ENCODE measurements at regions not wholly inside any gene's neighbourhood (a gene's known extent, or its start where the extent isn't known, plus 50 kb on each side); places are given as distances from the start of the nearest gene placed in this dataset.

- WGBS, 2 experiments (ENCODE audit: extremely low coverage in 2 of 2, insufficient read length in 1 of 2) = 95% methylated on average over 5 of the region's 9 CpGs; no CpG with 5 or more reads in 1 of the 2 experiments
- DNase-seq = peak; percentile 13
- H3K27ac ChIP-seq (ENCODE audit: insufficient read depth, low read length) = no peak overlapping the region
Measured at GRCh38 chr12:124686370-124687173, 119.2 kb upstream of the NCOR2 start.

More at GRCh38 chr12:124686370-124687173, 119.2 kb upstream of the NCOR2 start:
- ChIA-PET POLR2A (ENCODE audit: unreplicated experiment) (no interaction called here), CTCF (no interaction called here)
- intact Hi-C loops (cut with micrococcal nuclease) (no loop called here), in situ Hi-C loops (cut with MboI; ENCODE audit: low sequenced_read_pairs) (no loop called here), dilution Hi-C loops (cut with HindIII; ENCODE audit: low sequenced_read_pairs, unreplicated experiment) (loop anchor here (10.0 kb wide), 1 partner anchor 48 kb away; no protein-coding TSS in a partner anchor)
- no peak overlapping the region for H3K23ac ChIP-seq (ENCODE audit: low read depth, low read length)
- H4K8ac ChIP-seq (ENCODE audit: low read depth in 2 of 2, low read length in 2 of 2) = peak overlapping the region in 1 of 2 experiments; percentile 43; a peak in 1 of 4 replicates
- no peaks in the 10 kb centered on the region; the same call in 1 of the 2 replicates for H3K9me3 ChIP-seq (ENCODE audit: control insufficient read depth, insufficient read depth, low read length)
- peak overlapping the region; percentile 55 for H2AFZ ChIP-seq (replicated peaks; ENCODE audit: low read length, poor library complexity)
- no peak overlapping the region for H3K4me2 ChIP-seq (ENCODE audit: low read depth, low read length)
- H2BK20ac ChIP-seq (ENCODE audit: low read depth, low read length) = peak overlapping the region; percentile 27
- no peaks in the 10 kb centered on the region for H3K27me3 ChIP-seq (ENCODE audit: control insufficient read depth, insufficient read depth, low read length)
- H4K20me1 ChIP-seq (ENCODE audit: insufficient read depth, low read length) = no peaks in the 10 kb centered on the region
- peak overlapping the region; percentile 26; the same call in 1 of the 2 replicates for H4K91ac ChIP-seq (ENCODE audit: insufficient read depth, low read depth, low read length)
- no TSS peak for BruUV-seq (replicated peaks)
- H4K5ac ChIP-seq (ENCODE audit: low read depth, low read length) = no peak overlapping the region
- no peak for ATAC-seq (ENCODE audit: low read depth)
- no peak overlapping the region for H2AK9ac ChIP-seq (replicated peaks; ENCODE audit: low read depth, low read length, poor library complexity)
- H2BK120ac ChIP-seq (ENCODE audit: low read depth, low read length) = peak overlapping the region; percentile 95; the same call in 1 of the 2 replicates
- H2AK5ac ChIP-seq (ENCODE audit: low read depth, low read length) = peak overlapping the region; percentile 78; the same call in 1 of the 2 replicates
- H3K79me1 ChIP-seq (ENCODE audit: low read depth in 1 of 2, low read length in 2 of 2) = 0 out of 4 replicates have a peak, but pooled peaks cover 0 to 3% of the 10 kb centered on the region in 2 experiments
- no peak overlapping the region for H2BK5ac ChIP-seq (ENCODE audit: low read depth, low read length, poor library complexity, severe bottlenecking)
- 0 out of 3 replicates have a peak overlapping the region, but pooled peaks have one; percentile 3 for H2BK15ac ChIP-seq (ENCODE audit: low read depth, low read length)
- 0 out of 2 replicates have a peak overlapping the region, but pooled peaks have one; percentile 38 for H3K14ac ChIP-seq (replicated peaks; ENCODE audit: low read depth, low read length)
- no peak overlapping the region for H3K9ac ChIP-seq (ENCODE audit: low read depth, low read length)
- peaks cover 11% of the 10 kb centered on the region; the same call in 1 of the 2 replicates for H3K9me1 ChIP-seq (ENCODE audit: insufficient read depth, low read length)
- H3K4ac ChIP-seq (ENCODE audit: low read depth, low read length) = peak overlapping the region; percentile 91
- peak; percentile 68 for TF ChIP-seq USF2 (IDR thresholded peaks at IDR 0.05; ENCODE audit: low read depth, low read length)
- TF ChIP-seq FOS (IDR thresholded peaks at IDR 0.05; ENCODE audit: low read depth, low read length) = no peak
- no peaks in the 10 kb centered on the region for H3K36me3 ChIP-seq (ENCODE audit: control insufficient read depth, insufficient read depth, low read length)
- peaks cover 34% of the 10 kb centered on the region for H3K4me1 ChIP-seq (ENCODE audit: control insufficient read depth, insufficient read depth, low read length)
- no peak overlapping the region for H3K4me3 ChIP-seq (ENCODE audit: insufficient read depth, low read depth, low read length)
- H3K18ac ChIP-seq (ENCODE audit: low read depth, low read length) = no peak overlapping the region
- no peak overlapping the region for H3K56ac ChIP-seq (ENCODE audit: extremely low read depth, insufficient read depth, low read length)

Data from IMR-90 (cell line).